Endothelial cell of umbilical vein (primary cell): ENCODE measurements at regions not wholly inside any gene's neighbourhood (a gene's known extent, or its start where the extent isn't known, plus 50 kb on each side); places are given as distances from the start of the nearest gene placed in this dataset.

Experiments used
- CTCF ChIP-seq, 2 donors: IDR thresholded peaks; 1 replicate in 1 of 2; 2 replicates in 1 of 2; pipeline ENCODE4 v1.5.1; 2011; ENCODE audit warnings: low read length in 2 of 2, mild to moderate bottlenecking in 2 of 2, moderate library complexity in 2 of 2, control low read depth in 1 of 2, inconsistent platforms in 1 of 2, low read depth in 1 of 2; ENCODE audit not compliant: insufficient read depth in 1 of 2; ENCODE audit errors: extremely low read depth in 1 of 2
- EZH2 ChIP-seq: IDR thresholded peaks from 2 replicates; pipeline ENCODE4 v1.6.1; 2012; ENCODE audit warnings: borderline replicate concordance, low read depth, mild to moderate bottlenecking, moderate library complexity, low read length, inconsistent platforms; ENCODE audit not compliant: severe bottlenecking

- TF ChIP-seq EZH2 = no peak
- no peak for TF ChIP-seq CTCF (IDR thresholded peaks at IDR 0.05; ENCODE audit: extremely low read depth in 1 of 2, insufficient read depth in 1 of 2, low read depth in 1 of 2, low read length in 2 of 2)
Measured at GRCh38 chr13:73898899-73899298, 235.3 kb downstream of the KLF12 start.
